GM20000 (cell line): ENCODE measurements at regions not wholly inside any gene's neighbourhood (a gene's known extent, or its start where the extent isn't known, plus 50 kb on each side); places are given as distances from the start of the nearest gene placed in this dataset.

ENCODE experiments used
- DNase-seq: peaks from one replicate; pipeline ENCODE4 v3.0.0; 2012; ENCODE audit warnings: low spot score
- CTCF ChIP-seq: IDR thresholded peaks from 2 replicates; pipeline ENCODE4 v1.5.1; 2012; ENCODE audit warnings: mild to moderate bottlenecking, control low read depth; ENCODE audit errors: extremely low read depth, missing control alignments

GRCh38 chr2:15010346-15010745, 377.8 kb downstream of the LRATD1 start:
- TF ChIP-seq CTCF: no peak
- no peak for DNase-seq

GRCh38 chr2:15018814-15019213, 386.3 kb downstream of the LRATD1 start:
- no peak for TF ChIP-seq CTCF
- DNase-seq: no peak

- DNase-seq: no peak
- no peak for TF ChIP-seq CTCF
These were observed 390.7 kb downstream of the LRATD1 start for GRCh38 chr2:15023221-15023620.

- no peak for TF ChIP-seq CTCF
- no peak for DNase-seq
These were observed 395.9 kb downstream of the LRATD1 start for GRCh38 chr2:15028406-15028805.

GRCh38 chr2:15031745-15032240, 399.3 kb downstream of the LRATD1 start:
- TF ChIP-seq CTCF: no peak
- peak; percentile 59 for DNase-seq

GRCh38 chr2:15034246-15034645, 401.7 kb downstream of the LRATD1 start:
- no peak for DNase-seq
- no peak for TF ChIP-seq CTCF

GRCh38 chr2:15034860-15035259, 402.3 kb downstream of the LRATD1 start:
- no peak for TF ChIP-seq CTCF

More at GRCh38 chr2:15034860-15035259, 402.3 kb downstream of the LRATD1 start:
- no peak for DNase-seq
